ENCODE measurements at regions not wholly inside any gene's neighbourhood (a gene's known extent, or its start where the extent isn't known, plus 50 kb on each side); places are given as distances from the start of the nearest gene placed in this dataset.

- Histone ChIP-seq H3K4me3 (ENCODE audit: low read length) (no peak overlapping the region), H3K9me3 (ENCODE audit: control insufficient read depth, low read depth, low read length) (no peaks in the 10 kb centered on the region), H3K36me3 (ENCODE audit: control insufficient read depth, insufficient read depth, low read length) (no peaks in the 10 kb centered on the region), H3K27me3 (ENCODE audit: control insufficient read depth, insufficient read depth, low read length) (peaks cover 5% of the 10 kb centered on the region), H3K27ac (ENCODE audit: low read length) (no peak overlapping the region), H3K4me1 (ENCODE audit: control insufficient read depth, insufficient read depth, low read length) (peaks cover 15% of the 10 kb centered on the region)
- 33% methylated on average over 3 of the region's 12 CpGs for WGBS (ENCODE audit: insufficient coverage, low lambda C conversion rate)
- DNase-seq = no peak
Measured at GRCh38 chr20:51091406-51092195, 68.7 kb upstream of the KCNG1 start.

DNA sequence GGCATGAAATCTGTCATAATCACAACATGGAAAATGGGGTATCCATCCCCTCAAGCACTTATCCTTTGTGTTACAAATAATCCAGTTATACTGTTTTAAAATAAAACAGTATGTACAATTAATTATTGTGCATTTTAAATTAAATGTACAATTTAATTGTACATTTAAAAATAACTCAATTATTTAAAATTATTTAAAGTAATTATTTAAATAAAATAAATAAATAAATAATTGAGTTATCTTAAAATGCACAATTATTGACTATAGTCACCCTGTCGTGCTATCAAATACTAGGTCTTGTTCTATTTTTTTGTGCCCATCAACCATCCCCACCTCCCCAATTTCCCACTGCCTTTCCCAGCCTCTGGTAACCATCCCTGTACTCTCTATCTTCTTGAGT lies 66.9 kb upstream of the KCNG1 start:
- 86% methylated on average over 1 of the region's 1 CpG for WGBS (ENCODE audit: insufficient coverage, low lambda C conversion rate)
- Histone ChIP-seq H3K4me3 (ENCODE audit: low read length) (no peak overlapping the region), H3K27ac (ENCODE audit: low read length) (no peak overlapping the region), H3K4me1 (ENCODE audit: control insufficient read depth, insufficient read depth, low read length) (peaks cover 12% of the 10 kb centered on the region), H3K9me3 (ENCODE audit: control insufficient read depth, low read depth, low read length) (no peaks in the 10 kb centered on the region), H3K36me3 (ENCODE audit: control insufficient read depth, insufficient read depth, low read length) (no peaks in the 10 kb centered on the region), H3K27me3 (ENCODE audit: control insufficient read depth, insufficient read depth, low read length) (peaks cover 5% of the 10 kb centered on the region)
- DNase-seq = no peak

GRCh38 chr20:51089272-51089781 lies 66.4 kb upstream of the KCNG1 start:
- Histone ChIP-seq H3K4me3 (ENCODE audit: low read length) (no peak overlapping the region), H3K27ac (ENCODE audit: low read length) (no peak overlapping the region), H3K36me3 (ENCODE audit: control insufficient read depth, insufficient read depth, low read length) (no peaks in the 10 kb centered on the region), H3K27me3 (ENCODE audit: control insufficient read depth, insufficient read depth, low read length) (peaks cover 5% of the 10 kb centered on the region), H3K9me3 (ENCODE audit: control insufficient read depth, low read depth, low read length) (no peaks in the 10 kb centered on the region), H3K4me1 (ENCODE audit: control insufficient read depth, insufficient read depth, low read length) (peaks cover 15% of the 10 kb centered on the region)
- DNase-seq = no peak
- 100% methylated on average over 1 of the region's 8 CpGs for WGBS (ENCODE audit: insufficient coverage, low lambda C conversion rate)

GRCh38 chr20:51087266-51087665 lies 64.4 kb upstream of the KCNG1 start:
- Histone ChIP-seq H3K4me1 (ENCODE audit: control insufficient read depth, insufficient read depth, low read length) (peaks cover 15% of the 10 kb centered on the region), H3K36me3 (ENCODE audit: control insufficient read depth, insufficient read depth, low read length) (no peaks in the 10 kb centered on the region), H3K27ac (ENCODE audit: low read length) (peak overlapping the region; percentile 75), H3K27me3 (ENCODE audit: control insufficient read depth, insufficient read depth, low read length) (peaks cover 5% of the 10 kb centered on the region), H3K9me3 (ENCODE audit: control insufficient read depth, low read depth, low read length) (no peaks in the 10 kb centered on the region), H3K4me3 (ENCODE audit: low read length) (no peak overlapping the region)
- WGBS (ENCODE audit: insufficient coverage, low lambda C conversion rate) = no CpG with 5 or more reads among the region's 4 CpGs
- peak; percentile 70 to 90 for DNase-seq

DNA sequence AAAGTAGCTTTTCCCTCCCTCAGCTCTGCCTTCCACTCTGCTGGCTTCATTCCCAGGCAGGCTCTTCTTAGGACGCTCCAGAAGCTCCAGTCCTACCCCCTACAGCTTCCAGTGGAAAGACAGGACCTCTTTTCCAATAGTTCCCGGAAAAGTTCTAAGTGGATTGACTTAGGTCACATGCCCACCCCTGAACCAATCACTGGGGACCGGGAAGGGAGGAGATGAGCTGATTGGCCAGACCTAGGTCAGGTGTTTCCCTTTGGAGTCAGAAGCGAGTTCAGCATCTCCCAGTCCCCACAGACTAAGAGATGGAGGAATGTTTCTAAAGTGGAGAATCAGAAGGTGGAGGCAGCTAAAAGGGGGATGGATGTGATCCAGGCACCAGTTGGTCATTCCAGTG lies 62.9 kb upstream of the KCNG1 start:
- H3K27ac ChIP-seq (ENCODE audit: low read length) = no peak overlapping the region
- no peak overlapping the region for H3K4me3 ChIP-seq (ENCODE audit: low read length)
- H3K4me1 ChIP-seq (ENCODE audit: control insufficient read depth, insufficient read depth, low read length) = peaks cover 15% of the 10 kb centered on the region
- no CpG with 5 or more reads among the region's 4 CpGs for WGBS (ENCODE audit: insufficient coverage, low lambda C conversion rate)
- H3K9me3 ChIP-seq (ENCODE audit: control insufficient read depth, low read depth, low read length) = no peaks in the 10 kb centered on the region
- no peak for DNase-seq
- no peaks in the 10 kb centered on the region for H3K27me3 ChIP-seq (ENCODE audit: control insufficient read depth, insufficient read depth, low read length)
- H3K36me3 ChIP-seq (ENCODE audit: control insufficient read depth, insufficient read depth, low read length) = no peaks in the 10 kb centered on the region

GRCh38 chr20:51084593-51085377 lies 61.9 kb upstream of the KCNG1 start:
- Histone ChIP-seq H3K4me1 (ENCODE audit: control insufficient read depth, insufficient read depth, low read length) (peaks cover 15% of the 10 kb centered on the region), H3K27ac (ENCODE audit: low read length) (no peak overlapping the region), H3K4me3 (ENCODE audit: low read length) (no peak overlapping the region), H3K36me3 (ENCODE audit: control insufficient read depth, insufficient read depth, low read length) (no peaks in the 10 kb centered on the region), H3K27me3 (ENCODE audit: control insufficient read depth, insufficient read depth, low read length) (no peaks in the 10 kb centered on the region), H3K9me3 (ENCODE audit: control insufficient read depth, low read depth, low read length) (no peaks in the 10 kb centered on the region)
- DNase-seq = no peak
- WGBS (ENCODE audit: insufficient coverage, low lambda C conversion rate) = 49% methylated on average over 4 of the region's 10 CpGs

DNA sequence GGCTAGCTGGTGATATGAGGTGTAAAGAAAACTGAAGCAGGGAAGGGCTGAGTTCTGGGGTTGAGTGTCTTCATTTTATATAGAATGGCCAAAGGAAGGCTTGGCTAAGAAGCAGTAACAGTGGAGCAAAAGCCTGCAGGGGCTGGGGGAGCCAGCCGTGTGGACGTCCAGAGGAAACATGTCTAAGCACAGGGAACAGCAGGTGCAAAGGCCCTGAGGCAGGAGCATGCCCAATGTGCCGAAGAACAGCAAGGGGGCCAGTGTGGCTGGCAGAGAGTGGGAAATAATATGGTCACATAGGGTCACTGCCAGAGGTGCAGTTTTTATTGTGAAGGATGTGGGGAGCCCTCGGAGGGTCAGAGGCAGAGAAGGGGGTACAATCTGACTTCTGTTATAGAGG lies 60.5 kb upstream of the KCNG1 start:
- no peak for DNase-seq
- Histone ChIP-seq H3K4me1 (ENCODE audit: control insufficient read depth, insufficient read depth, low read length) (peaks cover 15% of the 10 kb centered on the region), H3K36me3 (ENCODE audit: control insufficient read depth, insufficient read depth, low read length) (no peaks in the 10 kb centered on the region), H3K27me3 (ENCODE audit: control insufficient read depth, insufficient read depth, low read length) (no peaks in the 10 kb centered on the region), H3K27ac (ENCODE audit: low read length) (no peak overlapping the region), H3K4me3 (ENCODE audit: low read length) (no peak overlapping the region), H3K9me3 (ENCODE audit: control insufficient read depth, low read depth, low read length) (no peaks in the 10 kb centered on the region)
- WGBS (ENCODE audit: insufficient coverage, low lambda C conversion rate) = no CpG with 5 or more reads among the region's 4 CpGs

GRCh38 chr20:51082988-51083387 lies 60.1 kb upstream of the KCNG1 start:
- no peak for DNase-seq
- WGBS (ENCODE audit: insufficient coverage, low lambda C conversion rate) = no CpG with 5 or more reads among the region's 3 CpGs

GRCh38 chr20:51080516-51080915 lies 57.6 kb upstream of the KCNG1 start:
- H3K36me3 ChIP-seq (ENCODE audit: control insufficient read depth, insufficient read depth, low read length) = no peaks in the 10 kb centered on the region

More at GRCh38 chr20:51082988-51083387, 60.1 kb upstream of the KCNG1 start:
- H3K4me1 ChIP-seq (ENCODE audit: control insufficient read depth, insufficient read depth, low read length) = peaks cover 12% of the 10 kb centered on the region
- no peak overlapping the region for H3K27ac ChIP-seq (ENCODE audit: low read length)
- H3K36me3 ChIP-seq (ENCODE audit: control insufficient read depth, insufficient read depth, low read length) = no peaks in the 10 kb centered on the region
- H3K9me3 ChIP-seq (ENCODE audit: control insufficient read depth, low read depth, low read length) = no peaks in the 10 kb centered on the region
- no peaks in the 10 kb centered on the region for H3K27me3 ChIP-seq (ENCODE audit: control insufficient read depth, insufficient read depth, low read length)
- H3K4me3 ChIP-seq (ENCODE audit: low read length) = no peak overlapping the region

GRCh38 chr20:51079488-51079887 lies 56.6 kb upstream of the KCNG1 start:
- WGBS (ENCODE audit: insufficient coverage, low lambda C conversion rate) = 100% methylated on average over 1 of the region's 2 CpGs
- H3K36me3 ChIP-seq (ENCODE audit: control insufficient read depth, insufficient read depth, low read length) = no peaks in the 10 kb centered on the region
- peaks cover under 1% of the 10 kb centered on the region for H3K4me1 ChIP-seq (ENCODE audit: control insufficient read depth, insufficient read depth, low read length)
- peaks cover 5% of the 10 kb centered on the region for H3K27me3 ChIP-seq (ENCODE audit: control insufficient read depth, insufficient read depth, low read length)
- no peak overlapping the region for H3K27ac ChIP-seq (ENCODE audit: low read length)
- H3K9me3 ChIP-seq (ENCODE audit: control insufficient read depth, low read depth, low read length) = no peaks in the 10 kb centered on the region
- no peak for DNase-seq
- no peak overlapping the region for H3K4me3 ChIP-seq (ENCODE audit: low read length)

More at GRCh38 chr20:51080516-51080915, 57.6 kb upstream of the KCNG1 start:
- DNase-seq = no peak
- peaks cover 4% of the 10 kb centered on the region for H3K4me1 ChIP-seq (ENCODE audit: control insufficient read depth, insufficient read depth, low read length)
- H3K27me3 ChIP-seq (ENCODE audit: control insufficient read depth, insufficient read depth, low read length) = peaks cover 5% of the 10 kb centered on the region
- no peak overlapping the region for H3K27ac ChIP-seq (ENCODE audit: low read length)
- H3K9me3 ChIP-seq (ENCODE audit: control insufficient read depth, low read depth, low read length) = no peaks in the 10 kb centered on the region
- no peak overlapping the region for H3K4me3 ChIP-seq (ENCODE audit: low read length)
- WGBS (ENCODE audit: insufficient coverage, low lambda C conversion rate) = 33% methylated on average over 1 of the region's 3 CpGs
